ENCODE measurements at regions not wholly inside any gene's neighbourhood (a gene's known extent, or its start where the extent isn't known, plus 50 kb on each side); places are given as distances from the start of the nearest gene placed in this dataset.

- TF ChIP-seq POLR2A (IDR thresholded peaks at IDR 0.05), result no peak
- no peak for TF ChIP-seq POLR2AphosphoS5 (IDR thresholded peaks at IDR 0.05)
Measured at GRCh38 chr5:143472576-143472975, 69.1 kb upstream of the NR3C1 start.

Measured in spleen (tissue), 3 donors.